GM19043 (cell line): ENCODE measurements at regions not wholly inside any gene's neighbourhood (a gene's known extent, or its start where the extent isn't known, plus 50 kb on each side); places are given as distances from the start of the nearest gene placed in this dataset.

ENCODE experiments used
- ATAC-seq: cut with Tn5 transposase; IDR thresholded peaks from one replicate; pipeline ENCODE4 v1.9.1; 2021; ENCODE audit warnings: low read depth; ENCODE audit not compliant: unreplicated experiment

DNA sequence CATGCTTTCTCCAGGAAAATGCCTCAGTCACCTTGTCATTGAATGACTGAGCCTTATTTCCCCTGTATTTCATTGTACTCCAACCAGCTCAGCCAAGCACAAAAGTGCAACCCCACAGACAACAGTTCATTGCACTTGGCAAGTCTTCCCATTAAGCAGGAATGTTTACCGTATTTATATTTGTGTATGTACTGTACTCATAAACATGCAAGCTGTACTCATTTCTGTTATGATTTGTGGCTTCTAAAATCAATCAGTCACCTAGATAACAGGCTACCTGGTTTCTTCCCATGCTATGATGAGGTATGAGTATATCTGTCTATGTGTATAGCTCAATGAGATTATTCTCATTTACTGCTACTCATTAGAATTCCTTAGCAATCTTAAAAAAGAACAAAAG, 505.5 kb upstream of the FAM98A start:
- ATAC-seq = no peak

GRCh38 chr2:34103437-34103836, 504.3 kb upstream of the FAM98A start:
- ATAC-seq = no peak

DNA sequence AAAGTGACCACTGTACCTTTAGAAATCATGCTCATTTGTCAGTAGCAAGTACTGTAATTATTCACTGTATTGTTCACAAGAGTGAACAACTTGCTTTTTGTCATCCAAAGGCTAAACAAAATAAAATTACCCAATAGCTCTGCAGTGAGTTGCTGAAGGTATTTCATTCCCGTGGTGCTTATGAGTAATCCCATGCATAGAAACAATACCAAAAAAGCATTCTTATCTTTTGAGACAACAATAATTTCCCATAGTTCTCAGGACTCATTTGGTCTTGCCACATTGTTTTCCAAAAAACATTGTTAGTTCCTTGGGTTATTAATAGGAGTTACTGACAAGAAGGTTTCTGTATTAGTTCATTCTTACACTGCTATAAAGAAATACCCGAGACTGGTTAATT, 503.2 kb upstream of the FAM98A start:
- no peak for ATAC-seq

DNA sequence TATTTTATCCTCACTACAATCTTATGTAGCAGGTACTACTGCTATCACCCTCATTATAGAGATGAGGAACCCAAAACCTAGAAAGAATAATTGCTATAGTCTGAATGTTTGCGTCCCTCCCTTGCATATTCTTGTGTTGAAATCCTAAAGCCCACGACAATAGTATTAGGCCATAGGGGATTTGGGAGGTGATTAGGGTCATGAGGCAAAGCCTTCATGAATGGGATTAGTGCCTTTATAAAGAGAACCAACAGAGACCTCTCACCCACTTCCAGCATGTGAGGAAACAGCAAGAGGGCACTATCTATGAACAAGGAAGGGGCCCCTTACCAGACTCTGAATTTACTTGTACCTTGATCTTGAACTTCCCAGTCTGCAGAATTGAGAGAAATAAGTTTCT, 500.3 kb upstream of the FAM98A start:
- ATAC-seq = no peak

DNA sequence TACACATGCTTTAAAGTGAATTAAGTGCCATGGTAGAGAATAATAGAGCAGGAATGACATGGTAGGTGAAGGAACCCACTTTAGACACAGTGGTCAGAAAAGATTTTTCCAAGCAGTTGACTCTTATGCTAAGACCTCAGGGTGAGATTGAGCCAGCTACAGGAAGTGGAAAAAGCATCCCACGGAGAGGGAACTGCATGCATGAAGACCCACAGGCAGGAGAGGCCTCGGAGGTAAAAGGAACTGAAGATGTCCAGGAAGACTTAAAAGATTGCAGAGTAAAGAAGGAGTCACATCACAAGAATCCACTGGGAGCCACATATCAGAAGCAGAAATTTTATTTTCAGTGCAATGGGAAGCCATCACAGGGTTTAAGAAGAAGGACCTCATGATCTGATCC, 499.2 kb upstream of the FAM98A start:
- no peak for ATAC-seq

DNA sequence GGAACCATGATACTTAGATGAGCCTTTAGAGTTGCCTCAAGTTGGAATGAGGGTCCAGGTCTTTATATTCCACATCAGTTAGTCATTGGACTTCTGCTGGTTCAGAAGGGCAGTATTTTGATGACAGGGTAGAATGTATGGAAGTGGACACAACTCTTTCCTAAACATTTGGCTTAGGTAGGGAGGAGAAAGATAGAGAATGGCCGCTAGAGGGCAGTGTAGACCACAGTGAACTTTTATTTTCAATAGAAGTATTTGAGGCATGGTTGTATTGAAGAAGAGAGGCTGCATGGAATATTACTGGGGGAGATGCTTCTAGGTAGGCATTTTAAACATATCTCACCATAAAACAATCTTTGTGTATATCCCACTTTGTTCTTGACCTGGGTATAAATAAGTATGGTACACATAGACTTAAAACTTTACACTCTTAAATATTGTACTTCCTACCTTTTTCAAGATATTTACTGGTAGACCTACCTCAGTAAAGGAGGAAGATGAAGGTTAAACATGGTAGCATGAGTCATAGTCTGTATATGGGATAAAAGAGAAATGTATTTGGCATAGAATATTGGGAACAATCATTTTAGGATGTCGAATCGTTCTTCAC, 497.6 kb upstream of the FAM98A start:
- ATAC-seq = peak; percentile 65

GRCh38 chr2:34093790-34094189, 494.7 kb upstream of the FAM98A start:
- ATAC-seq = no peak

DNA sequence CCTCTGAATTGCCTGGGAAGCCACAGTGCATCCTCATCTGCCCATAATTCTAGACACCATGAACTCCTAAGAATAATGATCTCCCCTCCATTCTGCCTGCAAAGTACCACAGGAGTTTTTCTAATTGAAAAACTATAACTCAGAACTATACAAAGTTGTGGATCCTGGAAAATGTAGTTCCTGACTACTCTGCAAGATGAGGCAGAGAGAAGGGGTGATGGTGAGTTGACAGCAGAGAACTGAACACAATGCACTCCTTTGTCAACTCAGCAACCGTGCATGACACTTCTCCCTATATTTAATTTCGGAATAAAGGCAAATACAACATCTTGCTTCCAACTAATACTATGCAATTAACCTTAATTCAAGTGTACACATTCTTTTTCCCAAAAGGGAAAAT, 471.1 kb upstream of the FAM98A start:
- no peak for ATAC-seq

- no peak for ATAC-seq
Observed at GRCh38 chr2:34069604-34070003, 470.5 kb upstream of the FAM98A start.

DNA sequence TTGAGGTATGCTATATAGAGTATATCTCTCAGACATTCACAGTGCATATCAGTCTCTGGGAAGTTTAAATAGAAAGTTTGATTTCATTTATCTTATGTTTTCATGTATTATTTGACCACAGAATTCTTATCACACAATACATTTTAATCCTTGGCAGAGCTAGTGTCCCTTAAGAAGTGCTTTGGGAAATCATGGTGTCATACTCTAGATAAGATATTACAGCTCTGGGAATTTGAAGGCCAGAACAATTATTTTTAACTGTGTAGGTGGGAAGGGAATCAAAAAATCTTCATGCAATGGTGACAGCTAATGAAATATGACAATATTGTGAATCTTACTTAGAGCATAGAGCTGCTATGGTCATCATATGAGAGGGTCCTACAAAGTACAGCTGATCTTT, 451.3 kb upstream of the FAM98A start:
- no peak for ATAC-seq

GRCh38 chr2:34045101-34045655, 446.1 kb upstream of the FAM98A start:
- ATAC-seq = no peak

DNA sequence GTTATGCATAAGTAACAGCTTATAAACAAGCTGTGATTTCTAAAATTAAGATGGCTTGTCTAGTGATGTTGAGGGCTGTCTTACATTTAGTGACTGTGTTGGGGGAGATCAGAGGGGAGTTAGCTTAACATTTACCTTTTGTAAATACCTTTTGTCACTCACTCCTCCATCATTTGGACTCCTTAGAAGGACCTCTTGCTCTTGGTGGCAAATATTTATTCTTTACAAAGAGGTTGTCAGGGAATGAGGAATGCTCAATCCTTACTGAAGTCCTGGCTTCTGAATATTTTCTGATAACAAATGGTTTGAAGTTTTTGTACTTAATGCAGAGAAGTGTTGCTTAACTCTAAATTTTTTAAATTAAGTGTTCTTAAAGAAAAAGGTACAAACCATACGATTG, 438.8 kb upstream of the FAM98A start:
- no peak for ATAC-seq

- ATAC-seq = no peak
Observed at GRCh38 chr2:34037157-34037556, 438.1 kb upstream of the FAM98A start.

DNA sequence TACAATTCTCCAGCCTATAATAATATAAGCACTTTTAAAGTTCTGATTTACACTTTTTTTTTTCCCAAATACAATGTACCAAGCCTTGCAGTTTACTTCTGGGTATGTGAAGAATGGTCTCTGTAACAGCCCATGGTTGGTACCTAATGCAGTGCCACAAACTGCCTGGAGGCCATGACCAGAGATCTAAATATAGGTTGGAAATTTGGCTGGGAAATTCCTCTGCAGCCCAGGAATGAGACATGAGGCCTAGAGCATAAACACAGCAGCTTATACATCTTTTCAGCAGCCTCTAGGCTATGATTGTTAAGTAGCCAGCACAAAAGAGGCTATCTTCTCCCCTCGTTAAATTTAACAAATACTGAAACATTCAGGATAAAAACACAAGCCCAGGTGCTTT, 432.0 kb upstream of the FAM98A start:
- no peak for ATAC-seq

- no peak for ATAC-seq
Observed at GRCh38 chr2:34030273-34030672, 431.2 kb upstream of the FAM98A start.

GRCh38 chr2:34029073-34029472, 430.0 kb upstream of the FAM98A start:
- ATAC-seq = no peak

- ATAC-seq = no peak
Observed at GRCh38 chr2:34025196-34025595, 426.1 kb upstream of the FAM98A start.

DNA sequence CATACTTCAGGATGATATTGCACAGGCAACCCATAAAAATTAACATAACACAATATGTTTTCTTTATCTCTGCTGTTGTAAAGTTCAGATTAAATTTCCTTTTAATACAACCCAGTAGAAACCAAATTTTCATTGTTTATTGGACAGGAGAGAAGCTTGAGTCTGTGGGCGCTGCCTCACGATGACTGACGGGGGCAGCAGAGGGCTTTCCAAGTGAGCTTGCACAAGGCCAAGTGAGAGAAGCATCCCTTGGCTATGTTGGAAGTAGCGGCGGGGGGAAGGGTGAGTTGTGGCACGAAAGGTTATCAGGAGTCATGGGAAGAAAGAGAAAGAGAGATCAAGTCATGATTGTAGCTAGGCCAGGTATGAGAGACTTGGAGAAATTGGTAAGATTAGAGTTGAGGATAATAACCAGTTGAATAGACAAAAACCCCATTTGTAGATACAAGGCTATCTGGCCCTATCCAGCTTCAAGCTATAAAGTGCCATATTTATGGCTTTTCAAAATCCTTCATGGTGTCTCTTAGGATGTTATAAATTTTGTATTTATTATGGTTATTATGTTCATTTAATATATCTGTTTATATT, 413.7 kb upstream of the FAM98A start:
- no peak for ATAC-seq

- no peak for ATAC-seq
Observed at GRCh38 chr2:34011684-34012083, 412.6 kb upstream of the FAM98A start.

GRCh38 chr2:34005901-34006300, 406.8 kb upstream of the FAM98A start:
- no peak for ATAC-seq

- no peak for ATAC-seq
Observed at GRCh38 chr2:34004936-34005335, 405.8 kb upstream of the FAM98A start.

- ATAC-seq = no peak
Observed at GRCh38 chr2:34003795-34004194, 404.7 kb upstream of the FAM98A start.

GRCh38 chr2:34001557-34001956, 402.5 kb upstream of the FAM98A start:
- no peak for ATAC-seq
